AG04450 (cell line): ENCODE measurements at regions not wholly inside any gene's neighbourhood (a gene's known extent, or its start where the extent isn't known, plus 50 kb on each side); places are given as distances from the start of the nearest gene placed in this dataset.

ENCODE experiments used
- CTCF ChIA-PET: fragments of 300-600, 350-600 bp; formaldehyde crosslinking; extraction: SDS; loops from one replicate; lab custom pipeline; 2022; ENCODE audit warnings: antibody characterized with exemption, inconsistent platforms; lab: Charles Lee
- POLR2A ChIA-PET: fragments of 350-600 bp; formaldehyde crosslinking; extraction: SDS; loops from one replicate; lab custom pipeline; 2021; ENCODE audit warnings: antibody characterized with exemption, inconsistent platforms; lab: Yijun Ruan, JAX
- DNase-seq: peaks from one replicate; pipeline ENCODE4 v3.0.0-alpha.2; 2011; ENCODE audit warnings: low read depth, low spot score
- H3K27ac ChIP-seq: one replicate; pipeline ENCODE4 v1.5.1; 2012; ENCODE audit warnings: low read depth, low read length, control low read depth
- H3K27me3 ChIP-seq: one replicate; pipeline ENCODE4 v1.6.0; 2012; ENCODE audit warnings: low read length; ENCODE audit not compliant: control insufficient read depth, insufficient read depth
- H3K4me3 ChIP-seq: 2 replicates; pipeline ENCODE4 v1.5.1; 2011; ENCODE audit warnings: mild to moderate bottlenecking, low read depth, low read length, control low read depth
- H3K9me3 ChIP-seq: 2 replicates; pipeline ENCODE4 v1.5.1; 2012; ENCODE audit warnings: low read length; ENCODE audit not compliant: control insufficient read depth, insufficient read depth
- CTCF ChIP-seq: IDR thresholded peaks from 2 replicates; pipeline ENCODE4 v1.5.1; 2011; ENCODE audit warnings: low read depth, low read length, control low read depth, inconsistent platforms

- POLR2A ChIA-PET, result no interaction called here
- TF ChIP-seq CTCF, result no peak
Observed at GRCh38 chr15:91635080-91635479, 218.4 kb upstream of the SLCO3A1 start.

DNA sequence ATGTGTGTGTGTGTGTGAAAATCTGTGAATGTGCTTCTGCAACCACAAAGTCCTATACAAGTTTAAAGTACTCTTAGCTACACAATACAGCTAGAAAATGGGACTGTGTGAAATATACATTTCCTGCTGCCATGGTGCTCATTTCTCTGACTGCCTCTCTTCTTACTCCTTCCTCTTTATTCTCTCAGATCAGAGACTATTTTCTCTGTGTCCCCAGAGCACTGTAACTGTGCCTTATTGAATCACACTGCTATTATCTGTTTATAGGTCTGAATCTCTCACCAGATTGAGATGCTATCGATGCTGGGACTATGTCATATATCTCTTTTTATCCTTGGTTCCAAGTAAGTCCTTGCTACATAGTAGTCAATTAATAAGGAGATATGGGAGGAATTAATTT lies 217.9 kb upstream of the SLCO3A1 start:
- H3K27ac ChIP-seq, result no peak overlapping the region
- no peaks in the 10 kb centered on the region for H3K27me3 ChIP-seq
- ChIA-PET CTCF (no interaction called here), POLR2A (no interaction called here)
- DNase-seq, result no peak
- no peak for TF ChIP-seq CTCF
- no peak overlapping the region for H3K4me3 ChIP-seq
- no peaks in the 10 kb centered on the region for H3K9me3 ChIP-seq

More at GRCh38 chr15:91635080-91635479, 218.4 kb upstream of the SLCO3A1 start:
- Histone ChIP-seq H3K27ac (no peak overlapping the region), H3K9me3 (no peaks in the 10 kb centered on the region), H3K4me3 (no peak overlapping the region), H3K27me3 (no peaks in the 10 kb centered on the region)
- DNase-seq, result no peak
- CTCF ChIA-PET, result no interaction called here

- ChIA-PET CTCF (no interaction called here), POLR2A (no interaction called here)
- Histone ChIP-seq H3K4me3 (no peak overlapping the region), H3K9me3 (no peaks in the 10 kb centered on the region), H3K27ac (no peak overlapping the region), H3K27me3 (no peaks in the 10 kb centered on the region)
- no peak for TF ChIP-seq CTCF
- DNase-seq, result no peak
Observed at GRCh38 chr15:91649016-91649415, 204.5 kb upstream of the SLCO3A1 start.

DNA sequence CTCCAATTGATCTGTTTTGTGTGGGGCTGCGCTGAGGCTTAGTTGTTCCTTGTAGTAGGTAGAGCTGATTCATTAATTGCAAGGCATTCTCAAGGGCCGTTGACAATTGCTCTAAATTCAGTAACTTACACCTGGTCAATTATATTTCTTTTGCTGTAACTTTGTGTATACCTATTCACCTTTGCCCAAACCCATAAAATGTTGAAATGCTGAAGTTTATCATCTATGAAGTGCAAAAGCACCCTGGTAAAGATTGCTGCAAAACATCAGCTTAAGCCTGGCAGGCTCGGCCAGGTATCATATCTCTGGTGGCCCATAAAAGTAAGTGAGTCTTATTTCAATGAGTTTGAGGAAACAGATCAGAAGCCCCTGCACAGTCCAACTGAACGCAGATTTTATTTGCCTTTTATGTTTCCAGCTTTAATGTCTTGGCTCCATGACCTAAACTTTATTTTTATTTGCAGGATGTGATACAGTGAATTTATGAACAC lies 203.6 kb upstream of the SLCO3A1 start:
- ChIA-PET CTCF (no interaction called here), POLR2A (no interaction called here)
- Histone ChIP-seq H3K27me3 (no peaks in the 10 kb centered on the region), H3K4me3 (no peak overlapping the region), H3K9me3 (no peaks in the 10 kb centered on the region), H3K27ac (no peak overlapping the region)
- DNase-seq, result no peak
- TF ChIP-seq CTCF, result no peak

- Histone ChIP-seq H3K27me3 (no peaks in the 10 kb centered on the region), H3K4me3 (no peak overlapping the region), H3K9me3 (no peaks in the 10 kb centered on the region), H3K27ac (no peak overlapping the region)
- no peak for DNase-seq
- CTCF ChIA-PET, result no interaction called here
- no peak for TF ChIP-seq CTCF
- POLR2A ChIA-PET, result no interaction called here
Observed at GRCh38 chr15:91651251-91651650, 202.3 kb upstream of the SLCO3A1 start.
